ENCODE measurements at regions not wholly inside any gene's neighbourhood (a gene's known extent, or its start where the extent isn't known, plus 50 kb on each side); places are given as distances from the start of the nearest gene placed in this dataset.
A peak's percentile ranks its signal among the peaks of the same experiment; 100 is the strongest.

DNA sequence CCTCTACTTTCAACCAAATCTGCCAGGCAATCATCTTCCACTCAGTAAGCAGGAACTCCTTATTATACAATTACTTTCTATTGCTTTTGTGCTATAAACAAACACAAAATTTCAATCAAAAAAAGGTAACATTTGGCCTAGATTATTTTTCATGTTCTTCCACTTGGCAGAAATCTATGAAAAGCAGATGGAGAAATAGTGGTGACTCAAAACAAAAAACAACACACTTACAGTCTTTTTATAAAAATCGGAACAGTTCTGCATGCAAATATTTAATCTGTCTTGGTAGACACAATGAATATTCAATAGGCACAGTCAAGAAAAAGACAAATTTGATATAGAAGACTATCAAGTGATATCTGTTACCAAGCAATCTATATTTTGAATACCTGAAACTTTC is 376.8 kb downstream of the RPS29 start:
- H3K36me3 Mint-ChIP-seq (ENCODE audit: low read depth), result no peaks in the 10 kb centered on the region
- no peaks in the 10 kb centered on the region for H3K4me1 Mint-ChIP-seq (ENCODE audit: low read depth)
- H3K4me3 Mint-ChIP-seq, result no peak overlapping the region
- intact Hi-C loops (cut with micrococcal nuclease), result no loop called here
- H3K9me3 Mint-ChIP-seq, result no peaks in the 10 kb centered on the region
- CTCF ChIA-PET, result no interaction called here
- no peak for DNase-seq
- no peaks in the 10 kb centered on the region for H3K27me3 Mint-ChIP-seq (ENCODE audit: low read depth)
- H3K27ac Mint-ChIP-seq, result no peak overlapping the region

- intact Hi-C loops (cut with micrococcal nuclease), result no loop called here
- CTCF ChIA-PET, result no interaction called here
- Mint-ChIP-seq H3K27ac (no peak overlapping the region), H3K36me3 (ENCODE audit: low read depth) (no peaks in the 10 kb centered on the region), H3K9me3 (no peaks in the 10 kb centered on the region), H3K27me3 (ENCODE audit: low read depth) (no peaks in the 10 kb centered on the region), H3K4me3 (no peak overlapping the region), H3K4me1 (ENCODE audit: low read depth) (no peaks in the 10 kb centered on the region)
- no peak for DNase-seq
These were observed 379.4 kb downstream of the RPS29 start for GRCh38 chr14:49206828-49207227.

DNA sequence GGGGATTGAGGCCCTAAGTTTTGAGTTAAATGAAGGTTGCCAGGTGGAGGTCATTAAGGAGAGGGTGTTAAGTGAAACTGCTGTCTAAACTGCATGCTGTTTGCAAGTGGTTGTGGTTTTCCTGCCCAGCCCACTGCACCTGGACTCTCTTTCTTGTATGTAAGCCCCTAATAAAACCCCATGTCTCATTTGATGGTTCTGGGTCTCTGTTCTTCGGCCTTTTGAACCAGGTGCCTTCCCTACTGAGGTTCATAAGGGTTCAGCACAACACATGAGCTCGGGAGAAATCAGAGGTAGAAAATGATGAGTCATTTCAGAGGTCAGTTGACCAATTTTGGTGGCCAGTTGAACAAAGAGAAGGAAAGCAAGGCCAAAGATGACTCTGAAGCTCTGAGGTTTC is 382.5 kb downstream of the RPS29 start:
- H3K9me3 Mint-ChIP-seq, result no peaks in the 10 kb centered on the region
- CTCF ChIA-PET, result no interaction called here
- intact Hi-C loops (cut with micrococcal nuclease), result no loop called here
- H3K4me3 Mint-ChIP-seq, result no peak overlapping the region
- H3K27me3 Mint-ChIP-seq (ENCODE audit: low read depth), result no peaks in the 10 kb centered on the region
- no peaks in the 10 kb centered on the region for H3K36me3 Mint-ChIP-seq (ENCODE audit: low read depth)
- H3K4me1 Mint-ChIP-seq (ENCODE audit: low read depth), result no peaks in the 10 kb centered on the region
- DNase-seq, result no peak
- no peak overlapping the region for H3K27ac Mint-ChIP-seq

DNA sequence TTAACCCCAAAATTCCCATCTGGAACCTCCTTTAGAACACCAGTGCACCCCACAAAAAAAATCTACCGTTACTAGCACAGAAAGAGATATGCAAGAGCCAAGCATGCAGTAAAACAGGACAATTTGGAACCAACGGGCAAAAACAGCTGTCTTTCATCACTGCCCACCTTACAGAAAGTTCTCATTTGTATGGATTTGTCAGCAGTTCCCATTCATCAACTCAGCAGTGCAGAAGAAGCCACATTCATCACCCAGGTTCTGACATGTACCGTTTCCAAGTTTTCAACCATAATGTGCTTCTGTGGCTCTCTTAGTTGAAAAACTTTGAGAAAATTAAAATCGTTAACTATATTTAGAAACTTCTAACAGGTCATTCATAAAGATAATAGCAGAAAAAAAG is 387.0 kb downstream of the RPS29 start:
- CTCF ChIA-PET, result no interaction called here
- no peak for DNase-seq
- Mint-ChIP-seq H3K4me1 (ENCODE audit: low read depth) (no peaks in the 10 kb centered on the region), H3K9me3 (no peaks in the 10 kb centered on the region), H3K36me3 (ENCODE audit: low read depth) (no peaks in the 10 kb centered on the region), H3K4me3 (no peak overlapping the region), H3K27ac (no peak overlapping the region), H3K27me3 (ENCODE audit: low read depth) (peaks cover 5% of the 10 kb centered on the region)
- intact Hi-C loops (cut with micrococcal nuclease), result no loop called here

DNA sequence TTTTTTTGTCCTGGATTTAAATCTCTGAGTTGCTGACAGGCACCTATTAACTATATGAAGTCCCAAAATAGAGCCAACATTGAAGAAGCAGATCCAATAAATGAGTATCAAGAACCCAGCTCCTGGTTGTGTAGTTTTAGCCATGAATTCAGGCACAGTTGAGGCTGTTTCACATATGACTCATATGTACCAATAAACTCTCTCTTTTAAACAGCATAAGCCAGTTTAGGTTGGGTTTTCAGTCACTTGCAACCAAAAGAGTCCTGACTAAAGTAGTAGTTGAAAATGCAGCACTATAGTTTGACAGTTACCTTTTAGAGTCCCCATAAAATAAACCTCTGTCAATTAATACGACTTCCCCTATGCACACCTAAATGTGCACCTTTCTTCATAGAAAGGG is 389.9 kb downstream of the RPS29 start:
- DNase-seq, result no peak
- intact Hi-C loops (cut with micrococcal nuclease), result no loop called here
- Mint-ChIP-seq H3K27ac (no peak overlapping the region), H3K4me1 (ENCODE audit: low read depth) (no peaks in the 10 kb centered on the region), H3K36me3 (ENCODE audit: low read depth) (no peaks in the 10 kb centered on the region), H3K27me3 (ENCODE audit: low read depth) (peaks cover 6% of the 10 kb centered on the region), H3K9me3 (no peaks in the 10 kb centered on the region), H3K4me3 (no peak overlapping the region)
- CTCF ChIA-PET, result no interaction called here

DNA sequence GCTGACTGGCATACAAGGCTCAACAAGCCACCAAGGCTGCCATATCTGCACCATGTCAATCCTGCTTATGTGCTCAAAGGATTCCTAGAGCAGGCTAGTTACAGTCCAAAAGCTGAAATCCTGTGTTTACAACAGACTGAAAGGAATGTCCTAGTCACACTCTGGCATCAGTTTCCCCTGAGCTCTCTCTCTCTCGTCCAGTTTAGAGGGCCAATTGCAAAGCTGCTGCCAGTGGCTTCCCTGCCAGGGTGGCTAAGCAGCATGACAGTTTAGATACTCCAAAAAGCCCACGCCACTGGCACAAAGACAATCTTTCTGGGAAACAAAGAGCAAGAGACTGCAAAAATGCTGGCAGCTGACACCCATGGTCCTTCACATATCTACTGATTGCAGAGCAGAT is 392.1 kb downstream of the RPS29 start:
- Mint-ChIP-seq H3K4me3 (no peak overlapping the region), H3K4me1 (ENCODE audit: low read depth) (no peaks in the 10 kb centered on the region), H3K36me3 (ENCODE audit: low read depth) (no peaks in the 10 kb centered on the region), H3K9me3 (no peaks in the 10 kb centered on the region), H3K27me3 (ENCODE audit: low read depth) (peaks cover 6% of the 10 kb centered on the region), H3K27ac (no peak overlapping the region)
- CTCF ChIA-PET, result no interaction called here
- DNase-seq, result no peak
- intact Hi-C loops (cut with micrococcal nuclease), result no loop called here

- Mint-ChIP-seq H3K4me3 (no peak overlapping the region), H3K36me3 (ENCODE audit: low read depth) (no peaks in the 10 kb centered on the region), H3K27me3 (ENCODE audit: low read depth) (peaks cover 9% of the 10 kb centered on the region), H3K9me3 (no peaks in the 10 kb centered on the region), H3K4me1 (ENCODE audit: low read depth) (no peaks in the 10 kb centered on the region), H3K27ac (no peak overlapping the region)
- no peak for DNase-seq
- CTCF ChIA-PET, result no interaction called here
- intact Hi-C loops (cut with micrococcal nuclease), result no loop called here
These were observed 392.7 kb downstream of the RPS29 start for GRCh38 chr14:49193332-49194065.

DNA sequence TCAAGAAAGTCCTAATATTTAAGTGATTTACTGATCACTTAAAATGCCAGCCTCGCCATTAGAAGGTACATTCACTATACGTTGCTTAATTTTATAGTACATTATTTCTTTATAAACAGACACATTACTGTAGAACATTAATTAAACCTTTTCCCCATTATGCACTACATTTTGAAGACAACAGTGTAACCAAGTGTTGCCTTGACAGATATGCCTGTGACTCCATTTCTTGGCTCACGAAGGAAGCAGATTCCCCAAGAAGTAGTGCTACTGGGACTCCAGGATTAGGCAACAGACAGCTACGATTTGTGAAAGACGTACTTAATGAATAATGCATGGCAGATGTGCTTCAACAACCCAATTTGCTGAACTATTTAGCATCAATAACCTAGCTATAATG is 394.8 kb downstream of the RPS29 start:
- Mint-ChIP-seq H3K27ac (no peak overlapping the region), H3K9me3 (no peaks in the 10 kb centered on the region), H3K36me3 (ENCODE audit: low read depth) (no peaks in the 10 kb centered on the region), H3K4me3 (no peak overlapping the region), H3K27me3 (ENCODE audit: low read depth) (peaks cover 9% of the 10 kb centered on the region), H3K4me1 (ENCODE audit: low read depth) (no peaks in the 10 kb centered on the region)
- DNase-seq, result no peak
- CTCF ChIA-PET, result no interaction called here
- intact Hi-C loops (cut with micrococcal nuclease), result no loop called here

DNA sequence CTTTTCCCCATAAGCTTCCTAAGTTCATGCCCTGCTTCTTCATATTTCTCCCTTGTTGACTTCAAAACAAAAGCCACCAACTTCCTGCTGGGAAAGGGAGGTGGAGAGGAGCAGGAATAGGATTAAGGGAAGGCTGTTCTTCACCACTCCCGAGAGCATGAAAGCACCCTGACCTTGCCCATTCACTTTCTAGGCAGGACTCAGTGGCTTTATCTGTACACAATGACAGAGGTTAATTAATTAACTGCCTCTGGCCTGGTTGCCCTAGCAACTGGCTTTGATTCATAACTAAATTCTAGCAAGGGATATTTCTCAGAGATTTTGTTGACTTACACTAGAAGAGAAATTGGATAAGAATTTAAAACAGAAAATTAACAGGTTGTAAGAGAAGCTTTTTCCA is 396.8 kb downstream of the RPS29 start:
- DNase-seq, result no peak
- H3K27ac Mint-ChIP-seq, result no peak overlapping the region
- peaks cover 6% of the 10 kb centered on the region for H3K27me3 Mint-ChIP-seq (ENCODE audit: low read depth)
- no peaks in the 10 kb centered on the region for H3K4me1 Mint-ChIP-seq (ENCODE audit: low read depth)
- no peak overlapping the region for H3K4me3 Mint-ChIP-seq
- intact Hi-C loops (cut with micrococcal nuclease), result no loop called here
- H3K9me3 Mint-ChIP-seq, result no peaks in the 10 kb centered on the region
- no peaks in the 10 kb centered on the region for H3K36me3 Mint-ChIP-seq (ENCODE audit: low read depth)
- CTCF ChIA-PET, result no interaction called here

DNA sequence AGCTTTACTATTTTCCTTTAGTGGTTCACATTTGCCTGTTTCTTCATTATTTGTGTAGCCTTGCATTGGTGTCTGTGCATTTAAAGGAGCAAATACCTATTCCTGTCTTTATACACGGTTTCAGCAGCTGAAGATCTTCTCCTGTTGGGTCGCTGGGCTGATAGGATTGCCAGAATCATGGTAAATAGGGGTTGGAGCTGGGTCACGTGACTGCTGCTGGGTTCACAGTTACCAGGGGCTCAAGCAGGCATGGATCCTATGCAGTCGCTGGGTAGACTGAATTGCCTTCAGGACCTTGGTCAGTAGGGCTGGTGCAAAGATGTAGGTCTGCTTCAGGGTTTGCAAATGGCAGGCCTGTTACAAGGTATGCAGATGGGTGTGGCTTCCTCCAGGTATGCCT is 398.4 kb downstream of the RPS29 start:
- Mint-ChIP-seq H3K9me3 (peaks cover 6% of the 10 kb centered on the region), H3K4me3 (no peak overlapping the region), H3K4me1 (ENCODE audit: low read depth) (no peaks in the 10 kb centered on the region), H3K36me3 (ENCODE audit: low read depth) (no peaks in the 10 kb centered on the region), H3K27me3 (ENCODE audit: low read depth) (peaks cover 3% of the 10 kb centered on the region), H3K27ac (no peak overlapping the region)
- intact Hi-C loops (cut with micrococcal nuclease), result no loop called here
- CTCF ChIA-PET, result no interaction called here
- DNase-seq, result no peak

DNA sequence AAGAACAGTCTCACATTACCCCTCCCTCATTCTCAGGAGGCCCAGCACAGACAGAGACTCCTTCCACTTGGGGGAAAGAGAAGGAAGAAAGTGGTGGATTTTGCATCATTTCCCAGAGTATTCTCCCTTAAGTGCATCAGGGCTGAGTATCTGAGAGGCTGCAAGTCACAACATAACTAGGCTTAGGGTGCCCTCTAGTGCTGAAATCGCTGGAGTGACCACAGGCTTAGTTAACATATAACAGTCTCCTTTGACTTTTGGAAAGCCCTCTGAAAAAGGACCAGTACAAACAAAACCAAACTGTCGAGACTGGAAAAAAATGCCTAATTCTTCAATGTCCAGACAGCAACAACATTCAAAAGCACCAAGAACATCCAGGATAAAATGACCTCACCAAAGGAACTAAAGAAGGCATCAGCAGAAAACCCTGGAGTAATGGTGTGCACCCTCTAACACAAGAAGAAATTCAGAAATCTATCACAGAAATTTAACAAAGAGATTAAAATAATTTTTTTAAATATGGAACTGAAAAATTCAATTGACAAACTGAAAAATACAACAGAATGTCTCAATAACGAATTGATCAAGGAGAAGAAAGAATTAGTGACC is 412.3 kb downstream of the RPS29 start:
- Mint-ChIP-seq H3K9me3 (peaks cover 2% of the 10 kb centered on the region), H3K4me3 (no peak overlapping the region), H3K27ac (no peak overlapping the region), H3K36me3 (ENCODE audit: low read depth) (no peaks in the 10 kb centered on the region), H3K4me1 (ENCODE audit: low read depth) (no peaks in the 10 kb centered on the region), H3K27me3 (ENCODE audit: low read depth) (peaks cover 4% of the 10 kb centered on the region)
- peak; percentile 67 for DNase-seq
- intact Hi-C loops (cut with micrococcal nuclease), result loop anchor here (5.0 to 10.0 kb wide), 3 partner anchors 132 to 779 kb away; no protein-coding TSS in a partner anchor
- CTCF ChIA-PET, result interaction anchor here (0.6 to 1.0 kb wide), 3 partner anchors 111 to 337 kb away, joined by 3 to 4 read pairs (median 4); no protein-coding TSS in a partner anchor

DNA sequence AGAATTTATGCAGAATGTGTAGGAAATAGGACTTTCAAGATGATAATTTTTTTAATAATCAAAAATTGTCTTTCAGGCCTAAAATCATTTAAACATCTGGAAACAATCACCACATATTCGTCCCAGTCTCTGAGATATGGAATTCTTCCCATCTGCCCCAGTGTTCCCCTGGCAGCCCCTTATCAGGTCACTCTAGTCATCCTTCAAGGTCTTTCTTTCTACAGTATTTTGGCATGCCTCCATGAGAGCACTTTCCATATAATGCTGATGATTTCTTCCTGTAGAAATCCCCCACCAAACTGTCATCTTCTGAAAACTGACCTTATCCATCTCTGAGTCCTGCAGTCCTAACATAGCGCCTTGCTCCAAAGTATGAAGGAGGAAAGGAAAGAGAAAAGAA is 422.1 kb downstream of the RPS29 start:
- Mint-ChIP-seq H3K9me3 (no peaks in the 10 kb centered on the region), H3K4me1 (ENCODE audit: low read depth) (no peaks in the 10 kb centered on the region), H3K36me3 (ENCODE audit: low read depth) (no peaks in the 10 kb centered on the region), H3K27me3 (ENCODE audit: low read depth) (no peaks in the 10 kb centered on the region), H3K4me3 (no peak overlapping the region), H3K27ac (no peak overlapping the region)
- CTCF ChIA-PET, result no interaction called here
- intact Hi-C loops (cut with micrococcal nuclease), result no loop called here
- no peak for DNase-seq

DNA sequence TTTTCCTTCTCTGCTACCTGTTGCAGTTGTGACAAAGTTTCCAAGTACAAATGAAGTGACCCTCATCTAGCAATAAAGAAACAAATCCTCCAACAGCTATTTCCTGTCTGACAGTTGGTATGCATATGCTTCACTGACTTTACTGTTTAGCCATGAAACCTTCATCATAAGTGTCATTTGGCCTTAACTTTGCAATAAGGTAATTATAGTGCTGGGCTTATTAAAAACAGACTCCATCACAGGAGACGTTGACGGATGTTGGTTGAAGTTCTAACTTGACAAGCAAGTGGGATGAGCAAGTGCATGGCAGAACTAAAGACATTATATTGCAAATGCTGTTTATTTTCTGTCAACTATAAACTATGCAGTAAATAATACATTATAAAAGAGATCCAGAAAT is 425.2 kb downstream of the RPS29 start:
- Mint-ChIP-seq H3K27ac (no peak overlapping the region), H3K36me3 (ENCODE audit: low read depth) (no peaks in the 10 kb centered on the region), H3K9me3 (no peaks in the 10 kb centered on the region), H3K4me1 (ENCODE audit: low read depth) (no peaks in the 10 kb centered on the region), H3K27me3 (ENCODE audit: low read depth) (no peaks in the 10 kb centered on the region), H3K4me3 (no peak overlapping the region)
- CTCF ChIA-PET, result no interaction called here
- DNase-seq, result no peak
- intact Hi-C loops (cut with micrococcal nuclease), result no loop called here
